PC-9 (cell line): ENCODE measurements at regions not wholly inside any gene's neighbourhood (a gene's known extent, or its start where the extent isn't known, plus 50 kb on each side); places are given as distances from the start of the nearest gene placed in this dataset.

ENCODE experiments used
- CTCF ChIP-seq: fragments of 200-600 bp; sonication (generic); conservative IDR thresholded peaks from 2 replicates; pipeline ENCODE4 v1.6.1; 2017; ENCODE audit warnings: mixed run types, antibody characterized with exemption, mild to moderate bottlenecking, moderate library complexity
- EZH2 ChIP-seq: fragments of 200-600 bp; sonication (generic); IDR thresholded peaks from 2 replicates; pipeline ENCODE4 v1.8.0; 2017; ENCODE audit warnings: antibody characterized with exemption, low read depth

- no peak for TF ChIP-seq EZH2
- no peak for TF ChIP-seq CTCF
These were observed 545.2 kb upstream of the PCDH9 start for GRCh38 chr13:67775359-67775758.
